ENCODE measurements at regions not wholly inside any gene's neighbourhood (a gene's known extent, or its start where the extent isn't known, plus 50 kb on each side); places are given as distances from the start of the nearest gene placed in this dataset.
A peak's percentile ranks its signal among the peaks of the same experiment; 100 is the strongest.

- TF ChIP-seq ZNF217 (IDR thresholded peaks at IDR 0.05) (no peak), EP300 (IDR thresholded peaks at IDR 0.05; ENCODE audit: borderline replicate concordance in 1 of 2, control insufficient read depth in 1 of 2, low read depth in 2 of 2, low read length in 2 of 2) (peak; percentile 71 to 87; a peak in 3 of 4 replicates), MEF2B (IDR thresholded peaks at IDR 0.05; ENCODE audit: partially characterized antibody, poor library complexity, severe bottlenecking) (peak; percentile 37), SMARCA5 (IDR thresholded peaks at IDR 0.05) (no peak), CHD2 (IDR thresholded peaks at IDR 0.05; ENCODE audit: borderline replicate concordance, low read depth, low read length) (peak; percentile 54; the same call in 1 of the 2 replicates), IKZF1 (conservative IDR thresholded peaks at IDR 0.05) (peak; percentile 76), BMI1 (IDR thresholded peaks at IDR 0.05; ENCODE audit: borderline replicate concordance) (0 out of 2 replicates have a peak, but pooled peaks have one; percentile 54), NFXL1 (IDR thresholded peaks at IDR 0.05; ENCODE audit: borderline replicate concordance) (no peak), FOS (IDR thresholded peaks at IDR 0.05; ENCODE audit: borderline replicate concordance, extremely low read depth, insufficient read length) (no peak), CBX3 (IDR thresholded peaks at IDR 0.05; ENCODE audit: borderline replicate concordance, low read depth) (no peak), ZNF622 (IDR thresholded peaks at IDR 0.05) (no peak), MTA2 (IDR thresholded peaks at IDR 0.05; ENCODE audit: low read depth) (peak; percentile 80), ZNF207 (IDR thresholded peaks at IDR 0.05; ENCODE audit: borderline replicate concordance) (no peak), ASH2L (IDR thresholded peaks at IDR 0.05; ENCODE audit: borderline replicate concordance, low read depth) (no peak), PAX5 (IDR thresholded peaks at IDR 0.05; ENCODE audit: borderline replicate concordance, low read depth, low read length) (no peak), SKIL (IDR thresholded peaks at IDR 0.05; ENCODE audit: low read depth, poor library complexity, severe bottlenecking) (peak; percentile 73), DPF2 (IDR thresholded peaks at IDR 0.05) (peak; percentile 95; the same call in 1 of the 2 replicates), BACH1 (IDR thresholded peaks at IDR 0.05; ENCODE audit: borderline replicate concordance) (no peak; the same call in 1 of the 2 replicates)
- TF ChIP-seq, protein P1, sequence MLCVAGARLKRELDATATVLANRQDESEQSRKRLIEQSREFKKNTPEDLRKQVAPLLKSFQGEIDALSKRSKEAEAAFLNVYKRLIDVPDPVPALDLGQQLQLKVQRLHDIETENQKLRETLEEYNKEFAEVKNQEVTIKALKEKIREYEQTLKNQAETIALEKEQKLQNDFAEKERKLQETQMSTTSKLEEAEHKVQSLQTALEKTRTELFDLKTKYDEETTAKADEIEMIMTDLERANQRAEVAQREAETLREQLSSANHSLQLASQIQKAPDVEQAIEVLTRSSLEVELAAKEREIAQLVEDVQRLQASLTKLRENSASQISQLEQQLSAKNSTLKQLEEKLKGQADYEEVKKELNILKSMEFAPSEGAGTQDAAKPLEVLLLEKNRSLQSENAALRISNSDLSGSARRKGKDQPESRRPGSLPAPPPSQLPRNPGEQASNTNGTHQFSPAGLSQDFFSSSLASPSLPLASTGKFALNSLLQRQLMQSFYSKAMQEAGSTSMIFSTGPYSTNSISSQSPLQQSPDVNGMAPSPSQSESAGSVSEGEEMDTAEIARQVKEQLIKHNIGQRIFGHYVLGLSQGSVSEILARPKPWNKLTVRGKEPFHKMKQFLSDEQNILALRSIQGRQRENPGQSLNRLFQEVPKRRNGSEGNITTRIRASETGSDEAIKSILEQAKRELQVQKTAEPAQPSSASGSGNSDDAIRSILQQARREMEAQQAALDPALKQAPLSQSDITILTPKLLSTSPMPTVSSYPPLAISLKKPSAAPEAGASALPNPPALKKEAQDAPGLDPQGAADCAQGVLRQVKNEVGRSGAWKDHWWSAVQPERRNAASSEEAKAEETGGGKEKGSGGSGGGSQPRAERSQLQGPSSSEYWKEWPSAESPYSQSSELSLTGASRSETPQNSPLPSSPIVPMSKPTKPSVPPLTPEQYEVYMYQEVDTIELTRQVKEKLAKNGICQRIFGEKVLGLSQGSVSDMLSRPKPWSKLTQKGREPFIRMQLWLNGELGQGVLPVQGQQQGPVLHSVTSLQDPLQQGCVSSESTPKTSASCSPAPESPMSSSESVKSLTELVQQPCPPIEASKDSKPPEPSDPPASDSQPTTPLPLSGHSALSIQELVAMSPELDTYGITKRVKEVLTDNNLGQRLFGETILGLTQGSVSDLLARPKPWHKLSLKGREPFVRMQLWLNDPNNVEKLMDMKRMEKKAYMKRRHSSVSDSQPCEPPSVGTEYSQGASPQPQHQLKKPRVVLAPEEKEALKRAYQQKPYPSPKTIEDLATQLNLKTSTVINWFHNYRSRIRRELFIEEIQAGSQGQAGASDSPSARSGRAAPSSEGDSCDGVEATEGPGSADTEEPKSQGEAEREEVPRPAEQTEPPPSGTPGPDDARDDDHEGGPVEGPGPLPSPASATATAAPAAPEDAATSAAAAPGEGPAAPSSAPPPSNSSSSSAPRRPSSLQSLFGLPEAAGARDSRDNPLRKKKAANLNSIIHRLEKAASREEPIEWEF (IDR thresholded peaks at IDR 0.05; ENCODE audit: insufficient replicate concordance, low read depth, low read length): no peak
- TF ChIP-seq, protein P2, sequence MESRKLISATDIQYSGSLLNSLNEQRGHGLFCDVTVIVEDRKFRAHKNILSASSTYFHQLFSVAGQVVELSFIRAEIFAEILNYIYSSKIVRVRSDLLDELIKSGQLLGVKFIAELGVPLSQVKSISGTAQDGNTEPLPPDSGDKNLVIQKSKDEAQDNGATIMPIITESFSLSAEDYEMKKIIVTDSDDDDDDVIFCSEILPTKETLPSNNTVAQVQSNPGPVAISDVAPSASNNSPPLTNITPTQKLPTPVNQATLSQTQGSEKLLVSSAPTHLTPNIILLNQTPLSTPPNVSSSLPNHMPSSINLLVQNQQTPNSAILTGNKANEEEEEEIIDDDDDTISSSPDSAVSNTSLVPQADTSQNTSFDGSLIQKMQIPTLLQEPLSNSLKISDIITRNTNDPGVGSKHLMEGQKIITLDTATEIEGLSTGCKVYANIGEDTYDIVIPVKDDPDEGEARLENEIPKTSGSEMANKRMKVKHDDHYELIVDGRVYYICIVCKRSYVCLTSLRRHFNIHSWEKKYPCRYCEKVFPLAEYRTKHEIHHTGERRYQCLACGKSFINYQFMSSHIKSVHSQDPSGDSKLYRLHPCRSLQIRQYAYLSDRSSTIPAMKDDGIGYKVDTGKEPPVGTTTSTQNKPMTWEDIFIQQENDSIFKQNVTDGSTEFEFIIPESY (IDR thresholded peaks at IDR 0.05): no peak
- TF ChIP-seq, protein P3, sequence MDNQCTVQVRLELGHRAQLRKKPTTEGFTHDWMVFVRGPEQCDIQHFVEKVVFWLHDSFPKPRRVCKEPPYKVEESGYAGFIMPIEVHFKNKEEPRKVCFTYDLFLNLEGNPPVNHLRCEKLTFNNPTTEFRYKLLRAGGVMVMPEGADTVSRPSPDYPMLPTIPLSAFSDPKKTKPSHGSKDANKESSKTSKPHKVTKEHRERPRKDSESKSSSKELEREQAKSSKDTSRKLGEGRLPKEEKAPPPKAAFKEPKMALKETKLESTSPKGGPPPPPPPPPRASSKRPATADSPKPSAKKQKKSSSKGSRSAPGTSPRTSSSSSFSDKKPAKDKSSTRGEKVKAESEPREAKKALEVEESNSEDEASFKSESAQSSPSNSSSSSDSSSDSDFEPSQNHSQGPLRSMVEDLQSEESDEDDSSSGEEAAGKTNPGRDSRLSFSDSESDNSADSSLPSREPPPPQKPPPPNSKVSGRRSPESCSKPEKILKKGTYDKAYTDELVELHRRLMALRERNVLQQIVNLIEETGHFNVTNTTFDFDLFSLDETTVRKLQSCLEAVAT (IDR thresholded peaks at IDR 0.05): 0 out of 2 replicates have a peak, but pooled peaks have one; percentile 47
These were observed 2036.1 kb upstream of the LRRTM1 start (continued) for GRCh38 chr2:82340578-82341053.
